ENCODE measurements at regions not wholly inside any gene's neighbourhood (a gene's known extent, or its start where the extent isn't known, plus 50 kb on each side); places are given as distances from the start of the nearest gene placed in this dataset.

DNA sequence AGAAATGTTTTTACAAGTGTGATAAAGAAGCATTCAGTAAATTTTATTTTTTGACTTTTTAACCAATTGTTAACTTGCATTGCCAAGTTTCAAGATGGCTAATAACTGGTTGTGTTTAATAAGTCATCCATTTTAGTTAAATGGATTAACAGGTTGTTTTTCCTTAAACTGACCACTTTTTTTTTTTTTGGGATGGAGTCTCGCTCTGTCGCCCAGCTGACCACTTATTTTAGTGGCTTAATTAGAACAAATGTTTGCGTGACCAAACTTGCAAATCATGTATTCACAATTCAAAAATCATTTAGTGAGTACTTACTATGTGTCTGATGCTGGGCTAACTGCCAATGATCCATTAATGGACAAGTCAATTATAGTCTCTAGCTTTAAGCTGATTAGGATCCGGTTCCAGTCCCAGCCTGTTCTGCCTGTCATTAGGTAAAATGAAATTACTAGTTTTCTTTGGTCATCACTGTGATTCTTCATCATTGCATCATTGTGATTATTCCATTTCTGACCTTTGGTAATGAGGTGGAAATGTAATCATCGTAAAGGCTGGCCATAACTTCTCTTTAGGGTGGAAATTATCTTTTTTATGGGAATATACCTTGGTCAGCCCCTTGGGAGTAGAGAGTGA, 729.2 kb upstream of the MARCKS start:
- WGBS, 3 donors, result 96 to 98% (median 97%) methylated on average over 5 of the region's 5 CpGs
- TF ChIP-seq POLR2A (IDR thresholded peaks at IDR 0.05) (no peak), CTCF (IDR thresholded peaks at IDR 0.05) (no peak), EP300 (IDR thresholded peaks at IDR 0.05) (no peak)
- H3K4me1 ChIP-seq (ENCODE audit: insufficient read depth), result peaks cover 1% of the 10 kb centered on the region
- no peaks in the 10 kb centered on the region for H3K27me3 ChIP-seq
- intact Hi-C loops (cut with DNase I), result no loop called here
- DNase-seq, result no peak
- no peaks in the 10 kb centered on the region for H3K36me3 ChIP-seq
- no peak overlapping the region for H3K27ac ChIP-seq
- H3K9me3 ChIP-seq, result no peaks in the 10 kb centered on the region
- no peak overlapping the region for H3K4me3 ChIP-seq

- DNase-seq, result no peak
- TF ChIP-seq CTCF (IDR thresholded peaks at IDR 0.05) (no peak), EP300 (IDR thresholded peaks at IDR 0.05) (no peak), POLR2A (IDR thresholded peaks at IDR 0.05) (no peak)
- intact Hi-C loops (cut with DNase I), result no loop called here
- 81 to 92% (median 89%) methylated on average over 3 of the region's 3 CpGs for WGBS, 3 donors
- H3K9me3 ChIP-seq, result no peaks in the 10 kb centered on the region
- H3K36me3 ChIP-seq, result no peaks in the 10 kb centered on the region
- no peak overlapping the region for H3K27ac ChIP-seq
- no peak overlapping the region for H3K4me3 ChIP-seq
- H3K4me1 ChIP-seq (ENCODE audit: insufficient read depth), result peaks cover 1% of the 10 kb centered on the region
- H3K27me3 ChIP-seq, result no peaks in the 10 kb centered on the region
These were observed 728.5 kb upstream of the MARCKS start for GRCh38 chr6:113128661-113129060.

DNA sequence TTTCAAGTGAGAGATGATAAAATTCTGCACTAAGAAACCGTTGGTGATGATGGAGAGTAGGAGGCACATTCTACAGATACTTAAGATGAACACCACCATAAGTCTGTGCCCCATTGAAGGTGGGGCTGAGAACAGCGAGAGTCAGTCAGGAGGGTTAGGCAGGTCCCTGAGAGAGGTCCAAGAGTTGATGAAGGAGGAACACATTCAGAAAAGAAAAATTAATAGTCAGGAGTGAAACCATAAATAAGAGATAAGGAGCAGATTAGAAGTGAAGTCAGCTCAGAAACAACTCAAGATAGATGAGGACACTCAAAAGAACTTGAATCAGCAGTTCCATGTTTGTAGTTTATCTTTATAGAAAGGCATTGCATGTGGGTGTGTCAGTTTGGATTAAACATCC, 727.2 kb upstream of the MARCKS start:
- intact Hi-C loops (cut with DNase I), result no loop called here
- H3K27me3 ChIP-seq, result no peaks in the 10 kb centered on the region
- no peaks in the 10 kb centered on the region for H3K36me3 ChIP-seq
- DNase-seq, result no peak
- TF ChIP-seq EP300 (IDR thresholded peaks at IDR 0.05), result no peak
- no peak for TF ChIP-seq CTCF (IDR thresholded peaks at IDR 0.05)
- no peak for TF ChIP-seq POLR2A (IDR thresholded peaks at IDR 0.05)
- no peaks in the 10 kb centered on the region for H3K9me3 ChIP-seq
- 33 to 61% (median 41%) methylated on average over 2 of the region's 2 CpGs for WGBS, 3 donors
- H3K4me3 ChIP-seq, result no peak overlapping the region
- peaks cover 1% of the 10 kb centered on the region for H3K4me1 ChIP-seq (ENCODE audit: insufficient read depth)
- H3K27ac ChIP-seq, result no peak overlapping the region

DNA sequence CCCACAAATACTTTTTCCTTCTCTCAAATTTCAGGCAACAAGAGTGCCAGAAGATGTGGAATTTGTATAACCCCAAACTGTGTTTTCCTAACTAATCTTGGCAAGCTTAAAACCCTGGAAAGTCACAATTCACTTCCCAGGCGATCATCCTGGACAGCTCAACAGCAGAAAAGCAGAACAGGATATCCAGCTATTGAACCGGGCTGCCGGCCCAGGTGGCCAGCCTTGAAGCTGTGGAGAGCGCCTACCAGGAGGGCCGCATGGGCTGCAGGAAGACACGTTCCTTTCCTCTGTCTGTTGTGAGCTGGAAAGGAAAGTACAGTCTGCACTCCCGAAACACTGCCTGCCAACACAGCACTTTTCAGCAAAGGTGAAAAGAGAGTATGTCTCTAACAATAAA, 719.7 kb upstream of the MARCKS start:
- Histone ChIP-seq H3K36me3 (no peaks in the 10 kb centered on the region), H3K4me3 (no peak overlapping the region), H3K27me3 (no peaks in the 10 kb centered on the region), H3K9me3 (no peaks in the 10 kb centered on the region), H3K27ac (no peak overlapping the region), H3K4me1 (ENCODE audit: insufficient read depth) (peaks cover 1% of the 10 kb centered on the region)
- intact Hi-C loops (cut with DNase I), result no loop called here
- WGBS, 3 donors, result 4 to 13% (median 7%) methylated on average over 7 of the region's 7 CpGs
- peak in 4 of 5 donors; percentile 20 to 57 (median 37) for DNase-seq
- TF ChIP-seq CTCF (IDR thresholded peaks at IDR 0.05), result no peak
- TF ChIP-seq EP300 (IDR thresholded peaks at IDR 0.05), result no peak
- no peak for TF ChIP-seq POLR2A (IDR thresholded peaks at IDR 0.05)

All from ovary (tissue), 7 donors.